Spleen (tissue), 11 donors: ENCODE measurements at regions not wholly inside any gene's neighbourhood (a gene's known extent, or its start where the extent isn't known, plus 50 kb on each side); places are given as distances from the start of the nearest gene placed in this dataset.

Experiments
- DNase-seq: peaks from one replicate; pipeline ENCODE4 v3.0.0-alpha.2; 2020
- H3K27ac ChIP-seq, 8 donors: fragments of 200-600 bp; sonication (generic) in 7 of 8; 1 replicate in 4 of 8; 2 replicates in 4 of 8; pipeline versions ENCODE4 v1.5.0 to v1.8.0; 2016 to 2021; ENCODE audit warnings: inconsistent platforms in 4 of 8, mild to moderate bottlenecking in 4 of 8, moderate library complexity in 1 of 8
- H3K27me3 ChIP-seq, 7 donors: fragments of 200-600 bp; sonication (generic) in 6 of 7; replicated peaks in 1 of 7; 1 replicate in 4 of 7; 2 replicates in 3 of 7; pipeline versions ENCODE4 v1.5.0 to v1.8.0; 2016 to 2021; ENCODE audit warnings: inconsistent platforms in 3 of 7, mild to moderate bottlenecking in 1 of 7
- H3K36me3 ChIP-seq, 6 donors: fragments of 200-600 bp; sonication (generic) in 5 of 6; 1 replicate in 4 of 6; 2 replicates in 2 of 6; pipeline versions ENCODE4 v1.5.0 to v1.8.0; 2016 to 2021; ENCODE audit warnings: inconsistent platforms in 2 of 6
- H3K4me1 ChIP-seq, 6 donors: fragments of 200-600 bp; sonication (generic) in 5 of 6; 1 replicate in 3 of 6; 2 replicates in 3 of 6; pipeline versions ENCODE4 v1.5.0 to v1.8.0; 2016 to 2021; ENCODE audit warnings: inconsistent platforms in 3 of 6
- H3K4me3 ChIP-seq, 8 donors: fragments of 200-600 bp; sonication (generic) in 7 of 8; 1 replicate in 4 of 8; 2 replicates in 4 of 8; pipeline versions ENCODE4 v1.5.0 to v1.8.0; 2016 to 2021; ENCODE audit warnings: inconsistent platforms in 4 of 8, mild to moderate bottlenecking in 4 of 8, moderate library complexity in 2 of 8
- H3K9me3 ChIP-seq, 8 donors: fragments of 200-600 bp; sonication (generic) in 7 of 8; 1 replicate in 4 of 8; 2 replicates in 4 of 8; pipeline versions ENCODE4 v1.5.0 to v1.8.0; 2016 to 2021; ENCODE audit warnings: inconsistent platforms in 4 of 8
- POLR2A ChIP-seq, 3 donors: fragments of 450-650 bp; IDR thresholded peaks; one replicate each; pipeline ENCODE4 v1.5.1; 2017; ENCODE audit warnings: antibody characterized with exemption in 3 of 3, mild to moderate bottlenecking in 1 of 3
- POLR2AphosphoS5 ChIP-seq, 3 donors: sonication (generic); formaldehyde crosslinking; IDR thresholded peaks; one replicate each; pipeline ENCODE4 v1.5.1; 2017; ENCODE audit warnings: antibody characterized with exemption in 3 of 3
- WGBS, 5 donors: extraction: QIAGEN DNeasy Blood & Tissue Kit in 3 of 5; methylation state at CpG; one replicate each; pipeline versions ENCODE4 v1.1.5 to v1.1.7; 2013 to 2018; 5-methylcytosine and 5-hydroxymethylcytosine counted together
- intact Hi-C: fragments of 100-400 bp; cut with DNase I; formaldehyde crosslinking; loops from one replicate; pipeline ENCODE4 v1.15.0; 2023; ENCODE audit warnings: low total_unique reads
- TF ChIP-seq, protein P1 (sequence below), 11 experiments: fragments of 200-600 bp in 7 of 11; fragments of 450-650 bp in 4 of 11; sonication (generic) in 4 of 11; IDR thresholded peaks in 8 of 11; conservative IDR thresholded peaks in 3 of 11; 1 replicate in 7 of 11; 2 replicates in 4 of 11; pipeline versions ENCODE4 v1.4.0 to v1.8.0; 2016 to 2021; ENCODE audit warnings: antibody characterized with exemption in 11 of 11, inconsistent platforms in 4 of 11, mild to moderate bottlenecking in 1 of 11
- donor health status: healthy with polysubstance abuse.
- donor health status: DM: no; HTN: no; CAD: no; lungs with moderate emphysema.
- donor health status: DM: no; HTN: no; CAD: no.
- donor health status: Bipolar disorder and iron deficiency.
- donor health status: healthy.
- donor health status: DM: no; HTN: no; CAD: no.
- donor health status: DM: yes; HTN: yes; CAD: no.

DNA sequence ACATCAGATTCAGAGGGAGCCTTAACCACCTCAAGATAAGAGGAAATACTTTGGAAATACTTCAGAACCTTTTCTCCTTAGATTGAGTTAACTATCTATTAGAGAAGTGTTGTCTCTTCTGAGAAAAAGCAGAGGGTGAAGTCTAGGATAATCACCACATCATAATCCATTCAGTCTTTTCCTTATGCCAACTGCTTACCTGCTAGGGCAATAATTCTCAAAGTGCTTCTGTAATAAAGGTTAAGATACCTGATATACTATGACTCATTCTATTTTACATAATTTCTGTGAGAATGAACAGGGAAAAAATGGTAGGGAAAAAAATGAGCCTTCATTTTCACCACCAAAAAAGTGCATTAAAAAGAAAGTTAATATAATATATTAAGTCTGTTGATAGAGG lies 70.1 kb upstream of the LOC128125822 start:
- Histone ChIP-seq H3K27ac (no peak overlapping the region), H3K4me3 (no peak overlapping the region), H3K4me1 (no peaks in the 10 kb centered on the region), H3K36me3 (no peaks in the 10 kb centered on the region), H3K9me3 (no peaks in the 10 kb centered on the region), H3K27me3 (no peaks in the 10 kb centered on the region)
- intact Hi-C loops, result no loop called here
- no peak for DNase-seq
- TF ChIP-seq, protein P1, sequence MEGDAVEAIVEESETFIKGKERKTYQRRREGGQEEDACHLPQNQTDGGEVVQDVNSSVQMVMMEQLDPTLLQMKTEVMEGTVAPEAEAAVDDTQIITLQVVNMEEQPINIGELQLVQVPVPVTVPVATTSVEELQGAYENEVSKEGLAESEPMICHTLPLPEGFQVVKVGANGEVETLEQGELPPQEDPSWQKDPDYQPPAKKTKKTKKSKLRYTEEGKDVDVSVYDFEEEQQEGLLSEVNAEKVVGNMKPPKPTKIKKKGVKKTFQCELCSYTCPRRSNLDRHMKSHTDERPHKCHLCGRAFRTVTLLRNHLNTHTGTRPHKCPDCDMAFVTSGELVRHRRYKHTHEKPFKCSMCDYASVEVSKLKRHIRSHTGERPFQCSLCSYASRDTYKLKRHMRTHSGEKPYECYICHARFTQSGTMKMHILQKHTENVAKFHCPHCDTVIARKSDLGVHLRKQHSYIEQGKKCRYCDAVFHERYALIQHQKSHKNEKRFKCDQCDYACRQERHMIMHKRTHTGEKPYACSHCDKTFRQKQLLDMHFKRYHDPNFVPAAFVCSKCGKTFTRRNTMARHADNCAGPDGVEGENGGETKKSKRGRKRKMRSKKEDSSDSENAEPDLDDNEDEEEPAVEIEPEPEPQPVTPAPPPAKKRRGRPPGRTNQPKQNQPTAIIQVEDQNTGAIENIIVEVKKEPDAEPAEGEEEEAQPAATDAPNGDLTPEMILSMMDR (IDR thresholded peaks at IDR 0.05 in 8 of 11, conservative IDR thresholded peaks at IDR 0.05 in 3 of 11), result no peak
- TF ChIP-seq POLR2A (IDR thresholded peaks at IDR 0.05) (no peak), POLR2AphosphoS5 (IDR thresholded peaks at IDR 0.05) (no peak)

DNA sequence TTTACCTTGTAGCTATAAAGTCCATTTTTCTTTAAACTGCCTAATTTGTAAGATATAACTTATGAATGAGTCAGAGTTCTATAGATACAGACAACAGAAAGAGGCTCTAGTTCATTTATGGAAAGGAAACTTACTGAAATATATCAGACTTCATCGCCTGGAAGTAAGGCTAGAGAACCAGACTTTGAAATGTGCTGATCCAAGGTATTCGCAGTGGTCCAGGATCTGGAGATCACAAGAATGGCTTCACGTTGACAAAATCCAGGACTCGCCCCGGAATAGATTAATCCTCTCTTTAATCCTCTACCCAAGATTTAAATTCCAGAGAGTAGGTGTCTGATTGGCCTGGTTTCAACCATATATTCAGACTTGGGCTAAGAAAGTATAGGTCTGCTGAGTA lies 69.1 kb upstream of the LOC128125822 start:
- intact Hi-C loops, result no loop called here
- H3K36me3 ChIP-seq, result no peaks in the 10 kb centered on the region
- no peak overlapping the region for H3K4me3 ChIP-seq
- no peaks in the 10 kb centered on the region for H3K27me3 ChIP-seq
- DNase-seq, result no peak
- WGBS, 5 donors, result 89 to 93% (median 90%) methylated on average over 5 of the region's 5 CpGs
- no peaks in the 10 kb centered on the region for H3K4me1 ChIP-seq
- H3K9me3 ChIP-seq, result no peaks in the 10 kb centered on the region
- TF ChIP-seq, protein P1 (IDR thresholded peaks at IDR 0.05 in 8 of 11, conservative IDR thresholded peaks at IDR 0.05 in 3 of 11), result no peak
- no peak for TF ChIP-seq POLR2A (IDR thresholded peaks at IDR 0.05)
- no peak for TF ChIP-seq POLR2AphosphoS5 (IDR thresholded peaks at IDR 0.05)
- no peak overlapping the region for H3K27ac ChIP-seq

DNA sequence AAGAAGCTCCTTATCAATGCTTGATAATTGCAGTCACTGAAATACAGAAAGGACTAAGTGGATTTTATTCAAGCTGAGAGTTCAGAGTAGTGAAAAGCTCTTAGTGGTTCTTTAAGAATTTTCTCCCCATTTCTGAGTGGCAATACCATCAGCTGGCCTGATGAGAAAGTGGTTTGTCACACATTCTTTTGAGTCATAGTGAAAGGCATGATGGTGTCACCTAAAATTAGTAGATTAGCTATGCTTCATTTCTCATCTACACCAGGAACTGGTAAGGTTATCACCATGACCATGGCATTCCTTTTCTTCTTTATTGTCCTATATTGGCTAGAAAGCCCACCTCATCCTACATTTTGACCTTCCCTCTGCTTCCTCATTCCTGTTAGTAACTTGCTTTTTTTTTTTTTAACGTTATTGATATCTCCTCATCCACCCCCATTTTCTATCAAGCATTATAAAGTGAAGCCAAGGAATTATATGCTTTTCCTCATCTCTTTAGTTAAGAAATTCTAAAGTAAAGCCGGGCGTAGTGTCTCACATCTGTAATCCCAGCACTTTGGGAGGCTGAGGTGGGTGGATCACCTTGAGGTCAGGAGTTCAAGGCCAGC lies 67.4 kb upstream of the LOC128125822 start:
- H3K4me3 ChIP-seq, result no peak overlapping the region
- H3K27me3 ChIP-seq, result no peaks in the 10 kb centered on the region
- no peaks in the 10 kb centered on the region for H3K4me1 ChIP-seq
- H3K27ac ChIP-seq, result no peak overlapping the region
- no peaks in the 10 kb centered on the region for H3K9me3 ChIP-seq
- TF ChIP-seq, protein P1 (IDR thresholded peaks at IDR 0.05 in 8 of 11, conservative IDR thresholded peaks at IDR 0.05 in 3 of 11), result no peak
- TF ChIP-seq POLR2A (IDR thresholded peaks at IDR 0.05), result no peak
- no peak for TF ChIP-seq POLR2AphosphoS5 (IDR thresholded peaks at IDR 0.05)
- no peak for DNase-seq
- intact Hi-C loops, result no loop called here
- 69 to 86% (median 76%) methylated on average over 3 of the region's 3 CpGs for WGBS, 5 donors
- no peaks in the 10 kb centered on the region for H3K36me3 ChIP-seq

DNA sequence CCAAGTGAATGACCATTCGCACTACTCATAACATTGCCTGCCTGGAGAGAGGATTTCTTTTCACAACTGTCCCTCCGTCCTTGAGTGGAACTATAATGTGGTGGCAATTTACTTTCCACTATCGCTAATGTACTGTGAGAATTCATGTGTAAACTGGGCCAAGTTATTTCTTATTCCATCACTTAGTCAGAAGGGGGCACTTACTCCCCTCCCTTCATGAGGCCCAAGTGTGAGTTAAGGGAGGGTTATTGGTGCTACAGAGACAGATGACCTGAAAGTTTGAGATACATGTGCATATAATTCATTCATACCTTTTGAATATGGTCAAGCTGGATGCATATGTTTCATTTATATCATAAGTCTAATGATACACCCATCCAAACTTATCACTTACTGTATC lies 65.2 kb upstream of the LOC128125822 start:
- Histone ChIP-seq H3K4me3 (no peak overlapping the region), H3K27ac (no peak overlapping the region), H3K27me3 (no peaks in the 10 kb centered on the region), H3K36me3 (no peaks in the 10 kb centered on the region), H3K9me3 (no peaks in the 10 kb centered on the region), H3K4me1 (no peaks in the 10 kb centered on the region)
- WGBS, 5 donors, result 86 to 93% (median 89%) methylated on average over 3 of the region's 3 CpGs
- no peak for DNase-seq
- intact Hi-C loops, result no loop called here
- TF ChIP-seq POLR2AphosphoS5 (IDR thresholded peaks at IDR 0.05) (no peak), POLR2A (IDR thresholded peaks at IDR 0.05) (no peak)
- TF ChIP-seq, protein P1 (IDR thresholded peaks at IDR 0.05 in 8 of 11, conservative IDR thresholded peaks at IDR 0.05 in 3 of 11), result no peak
